GM21576 (cell line): ENCODE measurements at regions not wholly inside any gene's neighbourhood (a gene's known extent, or its start where the extent isn't known, plus 50 kb on each side); places are given as distances from the start of the nearest gene placed in this dataset.
"Not testable (repeated sequence)": the region's sequence is repeated elsewhere in the genome, so short reads cannot be mapped to it uniquely, and the experiment has no call there.

Source experiments
- ATAC-seq: cut with Tn5 transposase; IDR thresholded peaks from one replicate; pipeline ENCODE4 v1.9.1; 2021; ENCODE audit warnings: mild to moderate bottlenecking, moderate library complexity; ENCODE audit not compliant: unreplicated experiment

DNA sequence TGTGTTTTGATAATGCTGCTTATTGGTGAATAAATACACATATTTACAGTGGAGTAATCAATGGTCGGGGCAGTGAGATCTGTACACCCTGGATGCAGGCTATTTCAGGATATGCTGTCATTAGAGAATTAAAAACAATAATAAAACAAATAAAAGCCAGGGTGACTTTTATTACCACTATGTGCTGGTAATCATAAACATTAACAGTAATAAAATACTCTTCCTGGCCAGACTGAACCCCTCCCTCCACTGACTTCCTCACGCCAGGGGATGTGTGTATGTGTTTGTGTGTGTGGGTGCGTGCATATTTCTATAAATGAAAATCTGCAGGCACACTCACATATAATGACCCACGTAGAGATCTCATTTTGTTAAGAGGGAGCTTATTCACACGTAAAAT is 98.0 kb upstream of the MAP9 start:
- ATAC-seq, result no peak

DNA sequence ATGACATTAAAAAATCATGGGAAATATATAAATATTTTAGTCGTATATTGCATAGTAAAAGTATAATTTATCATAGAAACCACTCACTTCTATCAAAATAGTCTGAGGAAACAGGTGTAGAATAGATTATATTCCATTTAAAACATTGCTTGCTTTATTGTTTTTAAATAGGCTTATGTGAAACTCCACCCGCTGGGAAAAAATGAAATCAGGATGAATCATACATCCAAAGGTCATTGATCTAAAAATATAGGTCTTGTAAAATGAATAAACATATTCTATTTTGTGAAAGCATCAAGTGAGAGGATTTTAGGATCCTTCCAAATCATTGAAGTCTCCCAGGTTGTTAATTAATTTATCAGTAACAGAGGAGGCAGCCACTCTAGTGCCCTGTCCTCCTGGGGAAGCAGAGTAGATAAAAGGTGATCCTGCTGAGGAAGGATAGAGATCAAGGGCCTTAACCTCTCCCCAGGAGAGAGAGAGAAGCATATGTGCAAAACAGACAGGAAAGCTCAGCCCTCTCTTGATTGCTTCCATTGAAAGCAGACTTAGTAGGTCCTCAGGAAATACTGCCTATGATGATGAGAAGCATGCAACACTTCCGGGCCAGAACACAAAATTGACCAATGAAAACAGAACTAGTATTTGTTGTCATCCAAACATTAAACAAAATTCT is 96.8 kb upstream of the MAP9 start:
- no peak for ATAC-seq

DNA sequence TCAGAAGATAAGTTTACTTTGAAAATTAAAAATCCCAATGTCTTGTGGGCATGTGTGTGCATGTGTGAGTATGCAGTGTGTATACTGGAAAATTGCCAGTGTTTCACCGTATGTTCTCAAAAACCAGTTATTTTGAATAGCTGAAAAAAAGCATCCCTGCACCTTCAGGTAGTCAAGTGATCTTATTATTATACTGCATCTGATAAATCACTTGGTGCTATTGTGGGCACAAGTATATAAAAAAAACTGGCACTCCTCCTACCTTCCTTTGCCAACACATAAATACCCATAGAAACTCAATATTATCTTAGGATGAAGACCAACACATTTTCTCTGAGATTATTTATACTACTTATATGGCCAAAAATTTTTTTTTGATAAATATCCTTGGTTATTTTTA is 91.5 kb upstream of the MAP9 start:
- no peak for ATAC-seq

DNA sequence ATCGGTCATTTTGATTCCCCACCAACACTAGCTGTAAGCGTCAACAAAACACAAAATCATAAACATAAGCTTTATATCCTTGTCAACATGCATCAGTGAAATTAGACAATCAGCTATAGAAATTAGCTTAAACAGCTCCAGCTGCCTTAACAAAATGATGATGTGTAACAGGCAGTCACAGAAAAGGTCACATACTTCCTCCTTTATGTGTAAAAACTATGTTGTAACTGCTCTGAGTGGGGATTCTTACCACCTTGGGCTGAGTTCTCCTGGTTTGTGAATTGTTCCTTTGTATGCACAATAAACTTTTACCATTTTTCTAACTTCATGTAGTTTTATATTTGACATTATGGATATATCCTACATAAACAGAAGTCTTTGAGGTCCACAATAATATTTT is 73.9 kb upstream of the MAP9 start:
- ATAC-seq, result no peak

DNA sequence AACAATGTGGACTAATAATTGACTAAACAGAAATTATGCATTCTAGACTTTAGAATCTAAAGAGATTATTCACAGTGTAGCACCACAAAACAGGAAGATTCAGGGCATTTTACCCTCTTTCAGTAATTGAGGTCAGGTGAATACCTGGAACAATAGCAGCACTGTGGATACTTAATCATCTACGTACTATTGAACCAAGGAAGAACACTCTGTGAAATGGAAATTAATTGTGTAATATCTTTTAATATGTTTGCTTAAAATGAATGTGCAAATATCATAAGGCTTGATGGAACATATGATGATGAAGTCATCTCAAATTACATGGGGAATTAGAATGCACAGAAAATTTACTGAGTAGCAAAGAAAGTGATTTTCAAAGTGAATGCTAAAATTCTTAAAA is 68.5 kb upstream of the MAP9 start:
- no peak for ATAC-seq

DNA sequence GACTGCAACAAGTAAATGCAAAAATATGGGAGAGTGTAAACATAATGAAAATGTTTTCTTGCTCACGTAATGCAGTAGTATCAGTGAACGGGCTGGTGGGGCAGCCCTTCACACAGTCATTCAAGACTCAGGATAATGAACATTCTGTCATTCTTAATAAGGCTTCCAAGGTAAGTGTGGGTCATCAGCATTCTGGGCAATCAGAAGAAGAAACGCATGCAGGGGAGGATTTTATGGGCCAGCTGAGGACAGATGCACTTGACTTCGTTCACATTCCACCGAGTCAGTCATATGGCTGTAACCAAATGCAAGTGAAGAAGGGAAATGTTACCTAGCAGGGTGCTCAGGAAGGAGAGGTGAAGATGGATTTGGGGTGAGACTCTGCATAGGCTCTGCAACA is 68.0 kb upstream of the MAP9 start:
- no peak for ATAC-seq

GRCh38 chr4:155442267-155443105 is 65.7 kb upstream of the MAP9 start:
- peak; percentile 76 for ATAC-seq

- no peak for ATAC-seq
Observed at GRCh38 chr4:155441475-155441874, 64.7 kb upstream of the MAP9 start.

- ATAC-seq, result not testable (repeated sequence)
Observed at GRCh38 chr4:155439760-155440159, 63.0 kb upstream of the MAP9 start.

DNA sequence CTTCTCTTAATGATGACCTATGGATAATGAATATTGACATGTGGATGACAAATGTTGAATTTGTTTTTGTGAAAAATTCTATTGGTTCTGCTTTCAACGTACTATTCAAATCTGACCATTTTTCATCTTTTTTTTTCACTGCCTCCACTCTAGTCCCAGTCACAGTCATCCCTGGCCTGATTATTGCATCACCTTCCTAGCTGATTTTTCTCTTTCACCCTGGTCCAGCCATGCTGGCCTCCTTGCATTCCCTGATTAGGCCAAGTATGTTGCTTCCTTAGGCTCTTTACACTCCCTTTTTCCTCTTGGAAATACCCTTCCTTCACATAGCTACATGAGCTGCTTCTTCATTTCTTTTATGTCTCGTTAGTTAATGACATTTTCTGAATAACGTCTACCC is 58.1 kb upstream of the MAP9 start:
- no peak for ATAC-seq

DNA sequence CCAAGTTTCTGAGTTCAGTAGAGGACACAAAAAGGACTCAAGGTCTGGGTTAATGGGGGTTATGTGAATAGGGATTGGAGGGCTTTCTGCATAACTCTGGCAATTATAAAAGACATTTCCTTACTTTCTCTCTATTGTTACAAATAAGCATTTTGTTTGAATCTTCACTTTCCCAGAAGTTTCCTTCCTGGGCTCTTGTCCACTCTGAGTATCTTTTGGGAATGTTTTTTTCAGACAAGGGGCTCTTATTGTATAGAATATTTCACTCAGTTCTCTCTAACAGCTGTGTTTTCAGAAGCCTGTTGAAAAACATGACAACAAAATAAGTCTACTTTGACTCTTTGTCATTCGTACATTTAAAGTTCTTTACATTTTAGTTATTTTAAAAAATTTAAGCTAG is 57.6 kb upstream of the MAP9 start:
- ATAC-seq, result no peak

GRCh38 chr4:155433636-155434360 is 57.0 kb upstream of the MAP9 start:
- no peak for ATAC-seq

- ATAC-seq, result no peak
Observed at GRCh38 chr4:155430895-155431795, 54.4 kb upstream of the MAP9 start.

DNA sequence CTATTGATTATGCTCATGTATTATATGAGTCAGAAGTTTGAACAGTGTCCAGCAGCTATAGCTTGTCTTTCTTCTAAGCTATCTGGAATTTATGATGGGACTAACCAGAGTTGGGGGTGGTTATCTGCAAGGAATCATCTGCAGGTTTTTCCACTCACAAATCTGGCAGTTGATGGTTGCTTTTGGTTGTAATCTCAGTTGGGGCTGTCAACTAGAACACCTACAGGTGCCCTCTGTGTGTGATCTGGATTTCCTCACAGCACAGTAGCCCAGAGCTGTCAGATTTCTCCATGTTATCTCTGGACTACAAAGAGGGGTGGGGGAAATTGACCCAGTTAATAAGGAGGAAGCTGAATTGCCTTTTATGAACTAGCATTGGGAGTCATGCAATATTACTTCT is 51.4 kb upstream of the MAP9 start:
- no peak for ATAC-seq

- no peak for ATAC-seq
Observed at GRCh38 chr4:155426953-155427352, 50.2 kb upstream of the MAP9 start.
